Neural crest cell (in vitro differentiated cells): ENCODE measurements at regions not wholly inside any gene's neighbourhood (a gene's known extent, or its start where the extent isn't known, plus 50 kb on each side); places are given as distances from the start of the nearest gene placed in this dataset.

Source experiments
- DNase-seq: peaks from one replicate; pipeline ENCODE4 v3.0.0; 2021; ENCODE audit warnings: low read depth, mixed read lengths, low spot score
- H3K27ac Mint-ChIP-seq: one replicate; pipeline ENCODE4 v1.8.0; 2021; ENCODE audit warnings: mild to moderate bottlenecking, mixed read lengths; ENCODE audit not compliant: unreplicated experiment
- H3K27me3 Mint-ChIP-seq: 2 replicates; pipeline ENCODE4 v1.8.0; 2021; ENCODE audit warnings: low read depth, mild to moderate bottlenecking, mixed read lengths
- H3K36me3 Mint-ChIP-seq: 2 replicates; pipeline ENCODE4 v1.8.0; 2021; ENCODE audit warnings: low read depth, mild to moderate bottlenecking, mixed read lengths
- H3K4me1 Mint-ChIP-seq: 2 replicates; pipeline ENCODE4 v1.8.0; 2021; ENCODE audit warnings: mixed read lengths
- H3K4me3 Mint-ChIP-seq: one replicate; pipeline ENCODE4 v1.8.0; 2021; ENCODE audit warnings: mild to moderate bottlenecking, mixed read lengths
- H3K9me3 Mint-ChIP-seq: 2 replicates; pipeline ENCODE4 v1.8.0; 2021; ENCODE audit warnings: mixed read lengths
- CTCF ChIP-seq: fragments of 200-600 bp; sonication (generic); conservative IDR thresholded peaks from 2 replicates; pipeline ENCODE4 v1.5.0; 2021; ENCODE audit warnings: antibody characterized with exemption, mild to moderate bottlenecking

- TF ChIP-seq CTCF: no peak
- Mint-ChIP-seq H3K27ac (peak overlapping the region; percentile 1), H3K4me1 (no peaks in the 10 kb centered on the region), H3K27me3 (no peaks in the 10 kb centered on the region), H3K9me3 (no peaks in the 10 kb centered on the region), H3K4me3 (no peak overlapping the region), H3K36me3 (no peaks in the 10 kb centered on the region)
- DNase-seq: no peak
These were observed 102.6 kb upstream of the HS3ST3A1 start for GRCh38 chr17:13704333-13704732.

GRCh38 chr17:13705221-13705620 is 103.5 kb upstream of the HS3ST3A1 start:
- Mint-ChIP-seq H3K4me3 (no peak overlapping the region), H3K27ac (no peak overlapping the region), H3K27me3 (no peaks in the 10 kb centered on the region), H3K36me3 (no peaks in the 10 kb centered on the region), H3K9me3 (no peaks in the 10 kb centered on the region), H3K4me1 (no peaks in the 10 kb centered on the region)
- no peak for DNase-seq
- no peak for TF ChIP-seq CTCF

GRCh38 chr17:13721705-13722104 is 120.0 kb upstream of the HS3ST3A1 start:
- H3K27me3 Mint-ChIP-seq: no peaks in the 10 kb centered on the region
- no peaks in the 10 kb centered on the region for H3K4me1 Mint-ChIP-seq
- no peaks in the 10 kb centered on the region for H3K36me3 Mint-ChIP-seq
- no peaks in the 10 kb centered on the region for H3K9me3 Mint-ChIP-seq
- no peak overlapping the region for H3K4me3 Mint-ChIP-seq
- no peak for DNase-seq
- H3K27ac Mint-ChIP-seq: no peak overlapping the region
- TF ChIP-seq CTCF: no peak

- no peak for DNase-seq
- Mint-ChIP-seq H3K27me3 (no peaks in the 10 kb centered on the region), H3K36me3 (peaks cover 3% of the 10 kb centered on the region), H3K27ac (no peak overlapping the region), H3K4me1 (no peaks in the 10 kb centered on the region), H3K9me3 (peaks cover 4% of the 10 kb centered on the region), H3K4me3 (no peak overlapping the region)
- no peak for TF ChIP-seq CTCF
These were observed 123.7 kb upstream of the HS3ST3A1 start for GRCh38 chr17:13725288-13725990.

- no peak for TF ChIP-seq CTCF
- H3K36me3 Mint-ChIP-seq: peaks cover 3% of the 10 kb centered on the region
- peaks cover 4% of the 10 kb centered on the region for H3K9me3 Mint-ChIP-seq
- no peak for DNase-seq
- H3K27ac Mint-ChIP-seq: no peak overlapping the region
- H3K4me3 Mint-ChIP-seq: no peak overlapping the region
- H3K4me1 Mint-ChIP-seq: no peaks in the 10 kb centered on the region
- H3K27me3 Mint-ChIP-seq: no peaks in the 10 kb centered on the region
These were observed 125.9 kb upstream of the HS3ST3A1 start for GRCh38 chr17:13727441-13728171.
